Retinal pigment epithelial cell (primary cell): ENCODE measurements at regions not wholly inside any gene's neighbourhood (a gene's known extent, or its start where the extent isn't known, plus 50 kb on each side); places are given as distances from the start of the nearest gene placed in this dataset.

Experiments
- DNase-seq: peaks from one replicate; pipeline ENCODE4 v3.0.0-alpha.2; 2010; ENCODE audit warnings: low read depth
- H3K4me3 ChIP-seq: 2 replicates; pipeline ENCODE4 v1.5.1; 2011; ENCODE audit warnings: mild to moderate bottlenecking, low read length, control low read depth, moderate library complexity
- CTCF ChIP-seq: conservative IDR thresholded peaks from 2 replicates; pipeline ENCODE4 v1.5.1; 2011; ENCODE audit warnings: low read depth, low read length, control low read depth, inconsistent platforms

- no peak for DNase-seq
- H3K4me3 ChIP-seq, result no peak overlapping the region
- TF ChIP-seq CTCF, result no peak
Observed at GRCh38 chr10:78715435-78715834, 353.3 kb upstream of the ZMIZ1 start.

GRCh38 chr10:78716043-78716660 lies 352.6 kb upstream of the ZMIZ1 start:
- H3K4me3 ChIP-seq, result no peak overlapping the region
- no peak for DNase-seq
- TF ChIP-seq CTCF, result no peak

GRCh38 chr10:78717200-78717599 lies 351.6 kb upstream of the ZMIZ1 start:
- no peak overlapping the region for H3K4me3 ChIP-seq
- TF ChIP-seq CTCF, result no peak
- DNase-seq, result no peak

- no peak for TF ChIP-seq CTCF
- no peak for DNase-seq
- no peak overlapping the region for H3K4me3 ChIP-seq
Observed at GRCh38 chr10:78718032-78718572, 350.7 kb upstream of the ZMIZ1 start.

GRCh38 chr10:78719276-78719675 lies 349.5 kb upstream of the ZMIZ1 start:
- no peak for DNase-seq
- H3K4me3 ChIP-seq, result no peak overlapping the region
- TF ChIP-seq CTCF, result no peak

- H3K4me3 ChIP-seq, result no peak overlapping the region
- DNase-seq, result no peak
- no peak for TF ChIP-seq CTCF
Observed at GRCh38 chr10:78720091-78720490, 348.7 kb upstream of the ZMIZ1 start.

GRCh38 chr10:78721231-78721630 lies 347.5 kb upstream of the ZMIZ1 start:
- TF ChIP-seq CTCF, result no peak

More at GRCh38 chr10:78721231-78721630, 347.5 kb upstream of the ZMIZ1 start:
- no peak overlapping the region for H3K4me3 ChIP-seq
- no peak for DNase-seq
